NB4 (cell line): ENCODE measurements at regions not wholly inside any gene's neighbourhood (a gene's known extent, or its start where the extent isn't known, plus 50 kb on each side); places are given as distances from the start of the nearest gene placed in this dataset.

Experiments used
- DNase-seq: peaks from one replicate; pipeline ENCODE4 v3.0.0; 2010; ENCODE audit warnings: low read depth
- H3K4me3 ChIP-seq: one replicate; pipeline ENCODE4 v1.5.1; 2011; ENCODE audit warnings: mild to moderate bottlenecking, low read depth, low read length, moderate library complexity
- CTCF ChIP-seq: IDR thresholded peaks from one replicate; pipeline ENCODE4 v1.5.1; 2012; ENCODE audit warnings: low read depth, low read length
- MAX ChIP-seq: IDR thresholded peaks from 2 replicates; pipeline ENCODE4 v1.6.1; 2011; ENCODE audit warnings: low read depth, low read length
- MYC ChIP-seq: IDR thresholded peaks from 2 replicates; pipeline ENCODE4 v1.6.1; 2011; ENCODE audit warnings: low read depth, low read length
- POLR2A ChIP-seq: IDR thresholded peaks from 2 replicates; pipeline ENCODE4 v1.6.1; 2011; ENCODE audit warnings: mild to moderate bottlenecking; ENCODE audit not compliant: insufficient read length; ENCODE audit errors: extremely low read depth

- no peak for DNase-seq
- no peak overlapping the region for H3K4me3 ChIP-seq
- no peak for TF ChIP-seq MYC
- TF ChIP-seq POLR2A: no peak
- TF ChIP-seq CTCF: no peak
- TF ChIP-seq MAX: no peak
Observed at GRCh38 chr4:62522273-62522672, 1322.1 kb downstream of the ADGRL3 start.

GRCh38 chr4:62517716-62518115, 1317.6 kb downstream of the ADGRL3 start:
- no peak for TF ChIP-seq MAX
- no peak for TF ChIP-seq CTCF
- TF ChIP-seq MYC: no peak
- no peak for TF ChIP-seq POLR2A
- no peak overlapping the region for H3K4me3 ChIP-seq
- DNase-seq: no peak

- DNase-seq: no peak
- TF ChIP-seq POLR2A: no peak
- no peak for TF ChIP-seq CTCF
- TF ChIP-seq MAX: no peak
- no peak for TF ChIP-seq MYC
- H3K4me3 ChIP-seq: no peak overlapping the region
Observed at GRCh38 chr4:62513306-62513705, 1313.2 kb downstream of the ADGRL3 start.

GRCh38 chr4:62512271-62512670, 1312.1 kb downstream of the ADGRL3 start:
- H3K4me3 ChIP-seq: no peak overlapping the region
- no peak for DNase-seq
- TF ChIP-seq CTCF: no peak
- TF ChIP-seq MYC: no peak
- TF ChIP-seq MAX: no peak
- no peak for TF ChIP-seq POLR2A

GRCh38 chr4:62510228-62510627, 1310.1 kb downstream of the ADGRL3 start:
- no peak for DNase-seq
- H3K4me3 ChIP-seq: no peak overlapping the region
- TF ChIP-seq MAX: no peak

- H3K4me3 ChIP-seq: no peak overlapping the region
- TF ChIP-seq MAX (no peak), CTCF (no peak), POLR2A (no peak), MYC (no peak)
- no peak for DNase-seq
Observed at GRCh38 chr4:62500296-62500695, 1300.2 kb downstream of the ADGRL3 start.
